NCI-H146 (cell line): ENCODE measurements at regions not wholly inside any gene's neighbourhood (a gene's known extent, or its start where the extent isn't known, plus 50 kb on each side); places are given as distances from the start of the nearest gene placed in this dataset.

Experiments used
- DNase-seq: peaks from one replicate; lab custom pipeline; 2025; lab: John Stamatoyannopoulos, UW

- peak; percentile 35 for DNase-seq
Observed at GRCh38 chr12:111310076-111310870, 58.6 kb downstream of the PHETA1 start.

DNA sequence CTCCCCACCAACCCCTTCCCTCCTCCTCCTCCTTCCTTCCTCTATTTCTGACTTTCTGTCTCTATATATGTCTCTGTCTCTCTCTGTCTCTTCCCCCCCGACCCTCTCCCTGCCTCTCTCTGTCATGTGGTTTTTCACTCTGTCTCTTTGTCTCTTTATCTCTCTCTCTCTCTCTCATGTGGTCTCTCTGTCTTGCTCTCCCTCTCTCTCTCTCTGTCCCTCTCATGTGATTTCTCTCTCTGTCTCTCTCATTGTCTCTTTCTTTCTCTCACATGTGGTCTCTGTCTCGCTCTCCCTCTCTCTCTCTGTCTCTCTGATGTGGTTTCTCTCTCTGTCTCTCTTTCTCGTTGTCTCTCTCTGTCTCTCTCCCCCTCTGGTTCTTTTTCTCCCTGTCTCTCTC lies 59.3 kb downstream of the PHETA1 start:
- DNase-seq = no peak

GRCh38 chr12:111308473-111308872 lies 60.4 kb downstream of the PHETA1 start:
- DNase-seq = no peak

DNA sequence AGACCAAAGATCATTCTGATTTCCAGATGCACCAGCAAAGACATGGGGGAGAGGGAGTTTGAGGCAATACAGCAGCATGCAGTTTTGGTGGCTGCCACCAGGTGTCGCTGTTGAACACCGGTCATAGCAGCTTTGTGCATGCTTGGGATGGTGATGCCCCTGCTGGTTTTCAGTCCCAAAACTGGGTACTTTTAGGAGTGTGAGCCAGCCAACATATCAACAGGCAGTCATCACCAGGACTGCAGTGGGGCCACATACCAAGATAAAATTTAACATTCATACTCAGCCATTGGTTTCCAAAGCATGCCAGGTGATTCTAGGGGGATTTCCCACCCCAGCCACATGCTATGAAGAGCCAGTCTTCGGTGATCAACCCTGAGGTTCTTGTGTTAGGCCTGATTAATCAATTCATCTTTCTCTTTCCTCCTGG lies 64.2 kb downstream of the PHETA1 start:
- DNase-seq = no peak

DNA sequence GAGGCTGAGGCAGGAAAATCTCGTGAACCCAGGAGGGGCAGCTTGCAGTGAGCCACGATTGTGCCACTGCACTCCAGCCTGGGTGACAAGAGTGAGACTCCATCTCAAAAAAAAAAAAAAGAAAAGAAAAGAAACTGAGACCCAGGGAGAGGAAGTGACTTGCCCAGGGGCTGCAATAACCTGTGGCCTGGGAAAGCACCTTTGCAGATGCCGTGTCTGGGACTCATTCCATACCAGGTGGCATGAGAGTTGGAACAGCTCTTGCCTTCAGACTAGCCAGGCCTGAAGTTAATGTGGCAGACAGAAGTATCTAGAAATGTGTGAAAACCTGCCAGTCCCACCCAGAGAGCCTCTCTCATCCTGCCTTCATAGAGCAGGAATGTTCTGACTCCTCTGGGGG lies 65.4 kb downstream of the PHETA1 start:
- no peak for DNase-seq

DNA sequence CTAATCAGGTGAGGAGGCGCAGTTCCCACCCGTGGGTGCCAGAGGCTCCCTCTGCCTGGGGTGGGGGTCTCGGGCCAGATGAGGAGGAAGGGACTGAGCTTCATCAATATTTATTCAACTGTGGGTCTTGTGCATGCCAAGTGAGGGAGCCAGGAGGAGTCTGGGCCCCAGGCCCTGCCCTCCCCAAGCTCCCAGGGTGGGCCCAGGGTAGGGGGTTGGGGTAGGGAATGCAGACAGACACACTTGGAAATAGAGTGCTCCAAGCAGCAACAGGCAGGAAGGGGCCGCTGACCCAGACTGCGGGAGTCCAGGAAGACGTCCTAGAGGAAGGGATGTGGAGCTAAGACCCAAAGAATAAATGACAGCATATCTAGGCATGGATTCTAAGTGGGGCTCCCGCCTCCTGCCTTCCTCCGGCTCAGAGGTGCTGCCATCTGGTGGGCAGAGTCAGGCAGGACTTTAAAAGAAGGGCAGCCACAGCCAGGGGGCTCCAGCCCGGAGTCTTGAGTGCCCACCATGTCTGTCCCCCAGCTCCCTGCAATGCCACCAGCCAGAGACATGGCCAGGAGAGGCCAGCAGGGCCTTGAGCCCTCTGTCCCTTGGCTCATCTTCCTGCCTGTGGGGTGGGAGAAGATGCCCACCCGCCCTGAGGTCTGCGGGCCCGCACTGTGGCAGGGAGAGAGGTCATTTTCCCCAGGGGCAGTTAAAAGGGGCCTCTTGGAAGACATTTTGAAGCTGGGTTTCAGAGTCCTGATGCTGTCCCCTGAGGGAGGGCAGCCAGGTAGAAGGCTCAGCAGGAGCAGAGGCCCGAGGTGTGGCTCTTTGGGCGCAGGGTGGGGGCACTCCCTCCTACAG lies 70.1 kb downstream of the PHETA1 start:
- DNase-seq = peak; percentile 40

DNA sequence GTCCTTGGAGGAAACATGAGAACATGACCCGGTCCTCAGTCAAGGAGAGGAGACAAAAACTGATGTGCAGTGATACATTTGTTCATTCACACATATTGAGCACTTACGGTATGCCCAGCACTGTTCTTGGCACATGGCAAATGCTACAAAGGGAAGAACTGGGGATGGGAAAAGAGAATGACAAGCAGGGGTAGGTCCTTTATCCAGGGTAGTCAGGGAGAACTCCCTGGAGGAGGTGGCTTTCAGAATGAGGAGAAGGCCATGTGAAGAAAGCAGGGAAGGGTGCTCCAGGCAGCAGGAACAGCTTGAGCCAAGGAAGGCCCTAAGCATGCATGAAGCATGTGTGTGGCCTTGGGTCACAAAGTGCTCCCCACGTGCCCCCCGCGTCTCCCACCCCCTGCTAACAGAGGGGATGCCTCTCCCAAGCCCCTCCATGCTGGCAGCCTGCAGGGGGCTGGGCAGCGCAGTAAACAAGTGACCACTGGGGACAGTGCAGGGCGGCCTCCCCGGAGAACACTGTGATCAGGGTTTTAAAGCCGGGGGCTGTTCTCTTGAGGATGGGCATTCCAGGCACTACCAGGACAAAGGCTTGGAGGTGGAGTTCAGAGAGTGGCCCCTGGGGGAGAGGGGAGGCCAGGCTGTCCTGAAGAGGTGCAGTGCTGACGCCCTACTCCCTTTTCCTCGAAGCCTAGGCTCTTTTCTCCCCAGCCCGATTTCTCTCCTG lies 71.0 kb downstream of the PHETA1 start:
- DNase-seq = no peak

GRCh38 chr12:111296906-111297463 lies 71.9 kb downstream of the PHETA1 start:
- no peak for DNase-seq

GRCh38 chr12:111295176-111295575 lies 73.7 kb downstream of the PHETA1 start:
- DNase-seq = no peak

GRCh38 chr12:111293266-111294009 lies 75.5 kb downstream of the PHETA1 start:
- DNase-seq = no peak

- no peak for DNase-seq
Observed at GRCh38 chr12:111291357-111291756, 77.5 kb downstream of the PHETA1 start.

GRCh38 chr12:111288771-111289170 lies 80.1 kb downstream of the PHETA1 start:
- DNase-seq = no peak

GRCh38 chr12:111287125-111287900 lies 81.6 kb downstream of the PHETA1 start:
- DNase-seq = peak; percentile 97

DNA sequence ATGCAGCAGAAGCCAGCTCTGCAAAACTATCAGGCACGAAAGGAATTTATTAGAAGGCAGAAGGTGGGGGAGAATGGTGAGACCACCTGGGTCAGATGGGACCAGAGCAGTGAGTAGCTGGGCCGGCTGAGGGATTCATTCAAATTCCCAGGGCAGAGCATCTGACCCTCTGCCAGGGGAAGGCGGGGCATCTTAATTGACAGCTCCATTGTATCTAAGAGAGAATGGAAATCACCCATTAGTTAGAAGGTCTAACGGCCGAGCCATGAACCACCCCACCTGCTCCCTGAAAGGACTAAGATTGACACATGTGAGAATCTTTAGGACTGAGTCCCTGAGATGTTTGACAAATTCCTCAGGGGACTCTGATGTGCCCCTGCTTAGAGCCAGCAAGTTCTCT lies 83.7 kb downstream of the PHETA1 start:
- no peak for DNase-seq

- DNase-seq = no peak
Observed at GRCh38 chr12:111284709-111285108, 84.2 kb downstream of the PHETA1 start.

- no peak for DNase-seq
Observed at GRCh38 chr12:111283966-111284365, 84.9 kb downstream of the PHETA1 start.

DNA sequence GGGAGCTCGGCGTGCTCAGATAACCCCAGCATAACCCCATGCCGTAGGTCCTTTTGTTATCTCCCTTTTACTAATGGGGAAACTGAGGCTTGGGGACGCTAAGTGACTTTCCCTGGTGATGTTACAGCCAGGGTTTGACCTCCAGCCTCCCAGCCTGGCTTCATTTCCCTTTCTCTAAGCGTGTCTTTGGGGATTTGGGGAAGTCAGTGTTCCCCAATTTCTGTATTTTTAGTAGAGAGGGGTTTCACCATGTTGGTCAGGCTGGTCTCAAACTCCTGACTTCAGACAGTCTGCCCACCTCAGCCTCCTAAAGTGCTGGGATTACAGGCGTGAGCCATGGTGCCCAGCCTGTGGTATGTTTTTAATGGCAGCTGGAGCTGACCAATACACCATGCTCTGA lies 85.4 kb downstream of the PHETA1 start:
- DNase-seq = no peak

DNA sequence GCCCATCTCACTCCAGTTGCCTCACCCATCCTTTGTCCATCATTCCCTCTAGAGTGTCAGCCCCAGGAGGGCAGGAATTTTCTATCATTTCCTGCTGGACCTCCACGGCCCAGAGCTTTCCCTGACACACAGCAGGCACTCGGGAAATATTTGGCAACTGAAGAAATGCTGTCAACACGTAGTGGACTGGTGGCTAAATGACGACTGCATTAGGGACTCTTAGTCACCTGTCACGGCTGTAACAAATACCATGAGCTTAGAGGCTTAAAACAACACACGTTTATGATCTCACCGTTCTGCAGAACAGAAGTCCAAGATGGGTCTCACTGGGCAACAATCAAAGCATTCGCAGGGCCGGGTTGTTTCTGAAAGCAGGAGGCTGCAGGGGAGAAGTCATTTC lies 91.3 kb downstream of the PHETA1 start:
- no peak for DNase-seq

DNA sequence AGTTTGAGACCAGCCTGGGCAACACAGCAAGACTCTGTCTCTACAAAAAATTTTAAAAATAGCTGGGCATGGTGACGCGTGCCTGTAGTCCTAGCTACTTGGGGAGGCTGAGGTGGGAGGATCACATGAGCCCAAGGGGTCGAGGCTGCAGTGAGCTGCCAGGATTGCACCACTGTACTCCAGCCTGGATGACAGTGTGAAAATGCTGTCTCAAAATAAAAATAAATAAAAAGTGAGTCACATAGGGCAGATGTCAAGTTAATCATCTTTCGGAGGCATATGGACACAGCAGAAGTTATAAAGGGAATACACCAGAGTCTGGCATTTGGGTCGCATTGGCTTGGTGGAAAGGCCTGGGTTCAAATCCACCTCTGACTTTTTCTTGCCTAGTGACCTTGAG lies 92.7 kb downstream of the PHETA1 start:
- DNase-seq = no peak

DNA sequence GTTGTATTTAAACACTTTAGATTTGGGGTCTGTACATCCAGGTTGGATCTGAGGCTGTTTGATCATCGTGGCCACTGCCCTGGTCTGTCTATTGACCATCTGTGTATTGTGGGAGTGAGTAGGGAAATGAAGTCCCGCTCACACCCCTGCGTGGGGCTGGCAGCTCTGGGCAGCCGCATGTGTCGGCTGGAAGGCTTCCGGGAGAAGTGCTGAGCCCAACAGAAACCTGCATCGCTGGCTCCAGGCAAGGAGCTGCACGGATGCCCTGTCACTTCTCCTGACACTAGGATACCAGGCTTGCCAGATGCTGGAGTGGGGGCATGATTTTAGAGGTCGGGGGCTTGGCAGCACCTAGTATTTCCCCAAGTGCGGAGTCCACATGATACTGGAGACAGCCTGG lies 93.6 kb downstream of the PHETA1 start:
- no peak for DNase-seq

GRCh38 chr12:111274777-111275176 lies 94.1 kb downstream of the PHETA1 start:
- DNase-seq = peak; percentile 7
